ENCODE measurements at regions not wholly inside any gene's neighbourhood (a gene's known extent, or its start where the extent isn't known, plus 50 kb on each side); places are given as distances from the start of the nearest gene placed in this dataset.

DNA sequence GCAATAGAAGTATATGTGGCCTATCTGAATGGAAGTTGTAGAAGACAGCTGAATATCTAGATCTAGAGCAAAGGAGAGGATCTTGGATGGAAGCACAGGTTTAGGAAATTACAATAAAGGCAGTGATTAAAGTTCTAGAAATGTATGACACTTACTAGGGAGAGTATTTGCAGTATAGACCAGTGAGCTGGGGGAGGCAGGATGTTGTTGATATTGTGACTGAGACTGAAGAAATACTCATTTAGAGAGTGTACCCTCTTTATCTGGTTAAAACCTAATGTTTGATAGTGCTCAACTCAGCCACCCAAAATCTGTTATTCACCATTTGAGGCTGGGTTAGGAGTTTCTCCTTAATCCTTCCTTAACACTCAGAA, 439.5 kb downstream of the GRXCR1 start (continued):
- TF ChIP-seq, protein P1, sequence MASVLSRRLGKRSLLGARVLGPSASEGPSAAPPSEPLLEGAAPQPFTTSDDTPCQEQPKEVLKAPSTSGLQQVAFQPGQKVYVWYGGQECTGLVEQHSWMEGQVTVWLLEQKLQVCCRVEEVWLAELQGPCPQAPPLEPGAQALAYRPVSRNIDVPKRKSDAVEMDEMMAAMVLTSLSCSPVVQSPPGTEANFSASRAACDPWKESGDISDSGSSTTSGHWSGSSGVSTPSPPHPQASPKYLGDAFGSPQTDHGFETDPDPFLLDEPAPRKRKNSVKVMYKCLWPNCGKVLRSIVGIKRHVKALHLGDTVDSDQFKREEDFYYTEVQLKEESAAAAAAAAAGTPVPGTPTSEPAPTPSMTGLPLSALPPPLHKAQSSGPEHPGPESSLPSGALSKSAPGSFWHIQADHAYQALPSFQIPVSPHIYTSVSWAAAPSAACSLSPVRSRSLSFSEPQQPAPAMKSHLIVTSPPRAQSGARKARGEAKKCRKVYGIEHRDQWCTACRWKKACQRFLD (CRISPR knock-in tag; IDR thresholded peaks at IDR 0.05) = no peak

DNA sequence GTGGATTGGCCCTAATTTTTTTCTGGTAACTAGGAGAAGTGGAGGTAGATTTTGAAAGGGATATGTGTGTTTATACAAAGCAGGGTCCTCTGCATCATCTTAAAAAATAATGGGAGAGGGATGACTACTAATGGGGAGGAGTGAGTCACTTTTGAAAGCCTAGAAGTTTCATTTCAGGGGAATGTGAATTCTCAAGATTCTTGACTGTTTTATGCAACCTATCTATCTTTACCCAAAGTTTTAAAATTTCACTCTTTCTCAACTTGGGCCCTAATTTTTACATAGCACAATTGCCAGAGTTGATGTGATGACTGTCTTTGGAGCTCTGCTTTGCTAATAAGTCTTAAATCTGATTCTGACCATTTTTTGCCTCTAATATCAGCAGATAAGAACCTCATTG, 445.2 kb downstream of the GRXCR1 start:
- Histone ChIP-seq H3K79me2 (ENCODE audit: control insufficient read depth, insufficient read depth, low read length) (no peaks in the 10 kb centered on the region), H3K36me3 (ENCODE audit: control insufficient read depth, insufficient read depth, low read length) (no peaks in the 10 kb centered on the region), H3K9me3 (replicated peaks; ENCODE audit: control insufficient read depth, insufficient read depth, low read depth, low read length) (no peaks in the 10 kb centered on the region), H3K27me3 (ENCODE audit: control insufficient read depth in 2 of 2, insufficient read depth in 2 of 2, low read length in 2 of 2) (no peaks in the 10 kb centered on the region), H2AFZ (ENCODE audit: low read depth, low read length) (no peak overlapping the region), H3K4me2 (ENCODE audit: insufficient read depth, low read length) (no peak overlapping the region), H4K20me1 (replicated peaks; ENCODE audit: control insufficient read depth, insufficient read depth, low read length) (no peaks in the 10 kb centered on the region), H3K4me1 (replicated peaks in 1 of 2; ENCODE audit: control insufficient read depth in 2 of 2, insufficient read depth in 2 of 2, low read length in 2 of 2) (no peaks in the 10 kb centered on the region), H3K9me1 (ENCODE audit: control insufficient read depth, insufficient read depth, low read length) (no peaks in the 10 kb centered on the region), H3K27ac (ENCODE audit: extremely low read depth, low read depth, low read length) (no peak overlapping the region), H3K9ac (ENCODE audit: insufficient read depth in 1 of 2, low read depth in 2 of 2, low read length in 2 of 2) (no peak overlapping the region), H3K4me3 (no peak overlapping the region)
- intact Hi-C loops (cut with micrococcal nuclease) (no loop called here), in situ Hi-C loops (cut with MboI) (no loop called here)
- no TSS peak for BruUV-seq (replicated peaks)
- DNase-seq (ENCODE audit: extremely low read depth in 1 of 4, low spot score in 3 of 4) = no peak
- CTCF ChIA-PET (ENCODE audit: low intra/inter-chr PET ratio) = no interaction called here
- FAIRE-seq = no peak
- POLR2A ChIA-PET = no interaction called here
- no peak for ATAC-seq
- TF ChIP-seq SRF (CRISPR knock-in tag; IDR thresholded peaks at IDR 0.05) = no peak
- no peak for TF ChIP-seq CBX5 (IDR thresholded peaks at IDR 0.05; ENCODE audit: borderline replicate concordance, low read depth)
- TF ChIP-seq, protein P2, sequence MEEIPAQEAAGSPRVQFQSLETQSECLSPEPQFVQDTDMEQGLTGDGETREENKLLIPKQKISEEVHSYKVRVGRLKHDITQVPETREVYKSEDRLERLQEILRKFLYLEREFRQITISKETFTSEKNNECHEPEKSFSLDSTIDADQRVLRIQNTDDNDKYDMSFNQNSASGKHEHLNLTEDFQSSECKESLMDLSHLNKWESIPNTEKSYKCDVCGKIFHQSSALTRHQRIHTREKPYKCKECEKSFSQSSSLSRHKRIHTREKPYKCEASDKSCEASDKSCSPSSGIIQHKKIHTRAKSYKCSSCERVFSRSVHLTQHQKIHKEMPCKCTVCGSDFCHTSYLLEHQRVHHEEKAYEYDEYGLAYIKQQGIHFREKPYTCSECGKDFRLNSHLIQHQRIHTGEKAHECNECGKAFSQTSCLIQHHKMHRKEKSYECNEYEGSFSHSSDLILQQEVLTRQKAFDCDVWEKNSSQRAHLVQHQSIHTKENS (CRISPR knock-in tag; IDR thresholded peaks at IDR 0.05) = no peak
- no peak for TF ChIP-seq ARNT (IDR thresholded peaks at IDR 0.05)
- no peak for TF ChIP-seq ZNF668 (CRISPR knock-in tag; IDR thresholded peaks at IDR 0.05)
- no peak for TF ChIP-seq ILF3 (IDR thresholded peaks at IDR 0.05; ENCODE audit: borderline replicate concordance)
- TF ChIP-seq TEAD2 (tag; IDR thresholded peaks at IDR 0.05) = no peak
- no peak for TF ChIP-seq ZNF384 (IDR thresholded peaks at IDR 0.05; ENCODE audit: low read depth, low read length)
- TF ChIP-seq, protein P3, sequence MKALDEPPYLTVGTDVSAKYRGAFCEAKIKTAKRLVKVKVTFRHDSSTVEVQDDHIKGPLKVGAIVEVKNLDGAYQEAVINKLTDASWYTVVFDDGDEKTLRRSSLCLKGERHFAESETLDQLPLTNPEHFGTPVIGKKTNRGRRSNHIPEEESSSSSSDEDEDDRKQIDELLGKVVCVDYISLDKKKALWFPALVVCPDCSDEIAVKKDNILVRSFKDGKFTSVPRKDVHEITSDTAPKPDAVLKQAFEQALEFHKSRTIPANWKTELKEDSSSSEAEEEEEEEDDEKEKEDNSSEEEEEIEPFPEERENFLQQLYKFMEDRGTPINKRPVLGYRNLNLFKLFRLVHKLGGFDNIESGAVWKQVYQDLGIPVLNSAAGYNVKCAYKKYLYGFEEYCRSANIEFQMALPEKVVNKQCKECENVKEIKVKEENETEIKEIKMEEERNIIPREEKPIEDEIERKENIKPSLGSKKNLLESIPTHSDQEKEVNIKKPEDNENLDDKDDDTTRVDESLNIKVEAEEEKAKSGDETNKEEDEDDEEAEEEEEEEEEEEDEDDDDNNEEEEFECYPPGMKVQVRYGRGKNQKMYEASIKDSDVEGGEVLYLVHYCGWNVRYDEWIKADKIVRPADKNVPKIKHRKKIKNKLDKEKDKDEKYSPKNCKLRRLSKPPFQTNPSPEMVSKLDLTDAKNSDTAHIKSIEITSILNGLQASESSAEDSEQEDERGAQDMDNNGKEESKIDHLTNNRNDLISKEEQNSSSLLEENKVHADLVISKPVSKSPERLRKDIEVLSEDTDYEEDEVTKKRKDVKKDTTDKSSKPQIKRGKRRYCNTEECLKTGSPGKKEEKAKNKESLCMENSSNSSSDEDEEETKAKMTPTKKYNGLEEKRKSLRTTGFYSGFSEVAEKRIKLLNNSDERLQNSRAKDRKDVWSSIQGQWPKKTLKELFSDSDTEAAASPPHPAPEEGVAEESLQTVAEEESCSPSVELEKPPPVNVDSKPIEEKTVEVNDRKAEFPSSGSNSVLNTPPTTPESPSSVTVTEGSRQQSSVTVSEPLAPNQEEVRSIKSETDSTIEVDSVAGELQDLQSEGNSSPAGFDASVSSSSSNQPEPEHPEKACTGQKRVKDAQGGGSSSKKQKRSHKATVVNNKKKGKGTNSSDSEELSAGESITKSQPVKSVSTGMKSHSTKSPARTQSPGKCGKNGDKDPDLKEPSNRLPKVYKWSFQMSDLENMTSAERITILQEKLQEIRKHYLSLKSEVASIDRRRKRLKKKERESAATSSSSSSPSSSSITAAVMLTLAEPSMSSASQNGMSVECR (CRISPR knock-in tag; IDR thresholded peaks at IDR 0.05) = no peak
- no peak for TF ChIP-seq HNRNPLL (IDR thresholded peaks at IDR 0.05; ENCODE audit: low read depth, low read length, poor library complexity, severe bottlenecking)
- TF ChIP-seq, protein P4, sequence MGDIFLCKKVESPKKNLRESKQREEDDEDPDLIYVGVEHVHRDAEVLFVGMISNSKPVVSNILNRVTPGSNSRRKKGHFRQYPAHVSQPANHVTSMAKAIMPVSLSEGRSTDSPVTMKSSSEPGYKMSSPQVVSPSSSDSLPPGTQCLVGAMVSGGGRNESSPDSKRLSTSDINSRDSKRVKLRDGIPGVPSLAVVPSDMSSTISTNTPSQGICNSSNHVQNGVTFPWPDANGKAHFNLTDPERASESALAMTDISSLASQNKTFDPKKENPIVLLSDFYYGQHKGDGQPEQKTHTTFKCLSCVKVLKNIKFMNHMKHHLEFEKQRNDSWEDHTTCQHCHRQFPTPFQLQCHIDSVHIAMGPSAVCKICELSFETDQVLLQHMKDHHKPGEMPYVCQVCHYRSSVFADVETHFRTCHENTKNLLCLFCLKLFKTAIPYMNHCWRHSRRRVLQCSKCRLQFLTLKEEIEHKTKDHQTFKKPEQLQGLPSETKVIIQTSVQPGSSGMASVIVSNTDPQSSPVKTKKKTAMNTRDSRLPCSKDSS (IDR thresholded peaks at IDR 0.05; ENCODE audit: low read depth, partially characterized antibody) = no peak
- TF ChIP-seq ZFPM2 (CRISPR knock-in tag; IDR thresholded peaks at IDR 0.05) = no peak
- no peak for TF ChIP-seq RHOXF2B (CRISPR knock-in tag; conservative IDR thresholded peaks at IDR 0.05)
